ENCODE measurements at regions not wholly inside any gene's neighbourhood (a gene's known extent, or its start where the extent isn't known, plus 50 kb on each side); places are given as distances from the start of the nearest gene placed in this dataset.

- TF ChIP-seq POLR2A (IDR thresholded peaks at IDR 0.05) (no peak), CTCF (IDR thresholded peaks at IDR 0.05) (no peak)
Measured at GRCh38 chr2:222993920-222994650, 57.9 kb upstream of the KCNE4 start.

Measured in upper lobe of left lung (tissue), 4 donors.